ENCODE measurements at regions not wholly inside any gene's neighbourhood (a gene's known extent, or its start where the extent isn't known, plus 50 kb on each side); places are given as distances from the start of the nearest gene placed in this dataset.

DNA sequence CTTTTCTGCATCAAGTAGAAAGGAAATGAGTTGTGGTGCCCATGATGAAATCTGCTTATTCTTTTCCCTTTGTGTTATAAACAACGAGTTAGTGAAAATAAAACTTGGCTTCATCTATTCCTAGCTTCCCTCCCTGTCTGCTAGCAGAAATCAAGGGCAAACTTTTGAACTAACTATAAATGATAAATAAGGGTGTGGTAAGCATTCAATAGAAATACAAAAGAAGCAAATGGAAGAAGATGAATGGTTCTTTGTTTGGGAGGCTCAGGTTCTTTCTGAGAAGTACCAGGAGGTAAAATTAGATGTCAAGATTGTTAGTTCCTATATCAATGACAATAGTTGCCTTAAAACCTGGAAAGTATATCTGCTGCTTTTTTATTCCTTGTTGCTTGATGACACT lies 275.3 kb upstream of the PRR20A start:
- no peaks in the 10 kb centered on the region for H3K4me1 ChIP-seq (ENCODE audit: insufficient read depth, low read length, poor library complexity, severe bottlenecking)
- BruUV-seq (replicated peaks) = no TSS peak
- no peak for DNase-seq (ENCODE audit: low spot score)
- H3K27me3 ChIP-seq (replicated peaks; ENCODE audit: insufficient read depth, low read depth, low read length, poor library complexity) = no peaks in the 10 kb centered on the region
- ChIA-PET POLR2A (ENCODE audit: low non-redundant PET) (no interaction called here), CTCF (no interaction called here)
- H3K9me3 ChIP-seq (ENCODE audit: low read depth, low read length, poor library complexity, severe bottlenecking) = no peaks in the 10 kb centered on the region
- TF ChIP-seq, protein P1, sequence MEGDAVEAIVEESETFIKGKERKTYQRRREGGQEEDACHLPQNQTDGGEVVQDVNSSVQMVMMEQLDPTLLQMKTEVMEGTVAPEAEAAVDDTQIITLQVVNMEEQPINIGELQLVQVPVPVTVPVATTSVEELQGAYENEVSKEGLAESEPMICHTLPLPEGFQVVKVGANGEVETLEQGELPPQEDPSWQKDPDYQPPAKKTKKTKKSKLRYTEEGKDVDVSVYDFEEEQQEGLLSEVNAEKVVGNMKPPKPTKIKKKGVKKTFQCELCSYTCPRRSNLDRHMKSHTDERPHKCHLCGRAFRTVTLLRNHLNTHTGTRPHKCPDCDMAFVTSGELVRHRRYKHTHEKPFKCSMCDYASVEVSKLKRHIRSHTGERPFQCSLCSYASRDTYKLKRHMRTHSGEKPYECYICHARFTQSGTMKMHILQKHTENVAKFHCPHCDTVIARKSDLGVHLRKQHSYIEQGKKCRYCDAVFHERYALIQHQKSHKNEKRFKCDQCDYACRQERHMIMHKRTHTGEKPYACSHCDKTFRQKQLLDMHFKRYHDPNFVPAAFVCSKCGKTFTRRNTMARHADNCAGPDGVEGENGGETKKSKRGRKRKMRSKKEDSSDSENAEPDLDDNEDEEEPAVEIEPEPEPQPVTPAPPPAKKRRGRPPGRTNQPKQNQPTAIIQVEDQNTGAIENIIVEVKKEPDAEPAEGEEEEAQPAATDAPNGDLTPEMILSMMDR (conservative IDR thresholded peaks at IDR 0.05; ENCODE audit: low read depth, low read length) = no peak
- no peak for TF ChIP-seq EZH2 (IDR thresholded peaks at IDR 0.05; ENCODE audit: borderline replicate concordance, low read depth, low read length, poor library complexity, severe bottlenecking)
- intact Hi-C loops (cut with micrococcal nuclease; ENCODE audit: unreplicated experiment) = no loop called here
- no peak overlapping the region for H3K4me3 ChIP-seq (ENCODE audit: low read depth, low read length, poor library complexity, severe bottlenecking)
- H3K36me3 ChIP-seq (ENCODE audit: insufficient read depth, low read length, poor library complexity, severe bottlenecking) = no peaks in the 10 kb centered on the region
- H3K27ac ChIP-seq (ENCODE audit: low read depth, low read length, poor library complexity, severe bottlenecking) = no peak overlapping the region

DNA sequence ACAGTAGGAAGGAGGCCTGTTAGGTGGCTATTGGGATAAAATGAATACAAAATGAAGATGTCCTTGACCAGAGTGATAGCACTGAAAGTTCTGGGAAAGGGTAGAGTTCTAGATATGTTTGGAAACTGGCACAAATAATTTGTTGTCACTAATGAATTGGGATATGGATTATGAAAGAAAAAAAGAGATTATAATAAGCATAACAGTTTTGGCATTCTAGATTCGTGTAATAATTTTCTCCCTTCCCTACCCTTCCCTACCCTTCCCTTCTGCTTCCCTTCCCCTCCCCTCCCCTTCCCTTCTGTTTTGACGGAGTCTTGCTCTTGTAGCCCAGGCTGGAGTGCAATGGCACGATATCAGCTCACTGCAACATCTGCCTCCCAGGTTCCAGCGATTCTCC lies 271.0 kb upstream of the PRR20A start:
- H3K27ac ChIP-seq (ENCODE audit: low read depth, low read length, poor library complexity, severe bottlenecking) = no peak overlapping the region
- H3K4me3 ChIP-seq (ENCODE audit: low read depth, low read length, poor library complexity, severe bottlenecking) = no peak overlapping the region
- no peaks in the 10 kb centered on the region for H3K36me3 ChIP-seq (ENCODE audit: insufficient read depth, low read length, poor library complexity, severe bottlenecking)
- ChIA-PET CTCF (no interaction called here), POLR2A (ENCODE audit: low non-redundant PET) (no interaction called here)
- no peaks in the 10 kb centered on the region for H3K27me3 ChIP-seq (replicated peaks; ENCODE audit: insufficient read depth, low read depth, low read length, poor library complexity)
- TF ChIP-seq, protein P1 (conservative IDR thresholded peaks at IDR 0.05; ENCODE audit: low read depth, low read length) = no peak
- no peak for TF ChIP-seq EZH2 (IDR thresholded peaks at IDR 0.05; ENCODE audit: borderline replicate concordance, low read depth, low read length, poor library complexity, severe bottlenecking)
- H3K4me1 ChIP-seq (ENCODE audit: insufficient read depth, low read length, poor library complexity, severe bottlenecking) = no peaks in the 10 kb centered on the region
- no peak for DNase-seq (ENCODE audit: low spot score)
- H3K9me3 ChIP-seq (ENCODE audit: low read depth, low read length, poor library complexity, severe bottlenecking) = no peaks in the 10 kb centered on the region
- intact Hi-C loops (cut with micrococcal nuclease; ENCODE audit: unreplicated experiment) = no loop called here
- no TSS peak for BruUV-seq (replicated peaks)

DNA sequence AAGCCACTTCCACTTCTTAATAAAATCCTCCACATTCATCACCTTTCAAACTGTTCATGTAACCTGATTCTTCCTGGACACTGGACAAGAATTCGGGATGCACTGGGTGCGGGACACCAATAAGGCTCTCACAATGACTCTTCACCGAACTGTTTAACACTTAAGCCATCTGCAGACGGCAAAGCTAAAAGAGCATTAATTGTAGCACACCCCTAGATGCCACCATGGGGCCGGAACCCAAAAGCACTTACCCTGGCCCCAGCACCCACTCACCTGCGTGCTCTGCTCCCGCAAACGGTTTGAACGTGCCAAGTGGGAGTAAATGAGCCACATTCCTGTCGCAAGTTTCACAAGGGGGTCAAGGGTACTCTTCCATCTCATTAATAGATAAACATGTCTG lies 254.3 kb upstream of the PRR20A start:
- no peak for DNase-seq (ENCODE audit: low spot score)
- no TSS peak for BruUV-seq (replicated peaks)
- ChIA-PET POLR2A (ENCODE audit: low non-redundant PET) (no interaction called here), CTCF (no interaction called here)
- Histone ChIP-seq H3K27ac (ENCODE audit: low read depth, low read length, poor library complexity, severe bottlenecking) (no peak overlapping the region), H3K36me3 (ENCODE audit: insufficient read depth, low read length, poor library complexity, severe bottlenecking) (no peaks in the 10 kb centered on the region), H3K27me3 (replicated peaks; ENCODE audit: insufficient read depth, low read depth, low read length, poor library complexity) (no peaks in the 10 kb centered on the region), H3K4me1 (ENCODE audit: insufficient read depth, low read length, poor library complexity, severe bottlenecking) (no peaks in the 10 kb centered on the region), H3K4me3 (ENCODE audit: low read depth, low read length, poor library complexity, severe bottlenecking) (no peak overlapping the region), H3K9me3 (ENCODE audit: low read depth, low read length, poor library complexity, severe bottlenecking) (no peaks in the 10 kb centered on the region)
- intact Hi-C loops (cut with micrococcal nuclease; ENCODE audit: unreplicated experiment) = no loop called here
- TF ChIP-seq EZH2 (IDR thresholded peaks at IDR 0.05; ENCODE audit: borderline replicate concordance, low read depth, low read length, poor library complexity, severe bottlenecking) = no peak
- TF ChIP-seq, protein P1 (conservative IDR thresholded peaks at IDR 0.05; ENCODE audit: low read depth, low read length) = no peak
